ENCODE measurements at regions not wholly inside any gene's neighbourhood (a gene's known extent, or its start where the extent isn't known, plus 50 kb on each side); places are given as distances from the start of the nearest gene placed in this dataset.

GRCh38 chr4:34221986-34222385, 2022.3 kb downstream of the ARAP2 start:
- TF ChIP-seq POLR2A (IDR thresholded peaks at IDR 0.05), result no peak
- no peak for TF ChIP-seq CTCF (IDR thresholded peaks at IDR 0.05)
- TF ChIP-seq POLR2AphosphoS5 (IDR thresholded peaks at IDR 0.05), result no peak
- TF ChIP-seq EP300 (IDR thresholded peaks at IDR 0.05), result no peak
